Spleen (tissue), 11 donors: ENCODE measurements at regions not wholly inside any gene's neighbourhood (a gene's known extent, or its start where the extent isn't known, plus 50 kb on each side); places are given as distances from the start of the nearest gene placed in this dataset.
A peak's percentile ranks its signal among the peaks of the same experiment; 100 is the strongest.

ENCODE experiments used
- DNase-seq: peaks from one replicate; pipeline ENCODE4 v3.0.0-alpha.2; 2020
- H3K27ac ChIP-seq, 8 donors: fragments of 200-600 bp; sonication (generic) in 7 of 8; 1 replicate in 4 of 8; 2 replicates in 4 of 8; pipeline versions ENCODE4 v1.5.0 to v1.8.0; 2016 to 2021; ENCODE audit warnings: inconsistent platforms in 4 of 8, mild to moderate bottlenecking in 4 of 8, moderate library complexity in 1 of 8
- H3K27me3 ChIP-seq, 7 donors: fragments of 200-600 bp; sonication (generic) in 6 of 7; replicated peaks in 1 of 7; 1 replicate in 4 of 7; 2 replicates in 3 of 7; pipeline versions ENCODE4 v1.5.0 to v1.8.0; 2016 to 2021; ENCODE audit warnings: inconsistent platforms in 3 of 7, mild to moderate bottlenecking in 1 of 7
- H3K36me3 ChIP-seq, 6 donors: fragments of 200-600 bp; sonication (generic) in 5 of 6; 1 replicate in 4 of 6; 2 replicates in 2 of 6; pipeline versions ENCODE4 v1.5.0 to v1.8.0; 2016 to 2021; ENCODE audit warnings: inconsistent platforms in 2 of 6
- H3K4me1 ChIP-seq, 6 donors: fragments of 200-600 bp; sonication (generic) in 5 of 6; 1 replicate in 3 of 6; 2 replicates in 3 of 6; pipeline versions ENCODE4 v1.5.0 to v1.8.0; 2016 to 2021; ENCODE audit warnings: inconsistent platforms in 3 of 6
- H3K4me3 ChIP-seq, 8 donors: fragments of 200-600 bp; sonication (generic) in 7 of 8; 1 replicate in 4 of 8; 2 replicates in 4 of 8; pipeline versions ENCODE4 v1.5.0 to v1.8.0; 2016 to 2021; ENCODE audit warnings: inconsistent platforms in 4 of 8, mild to moderate bottlenecking in 4 of 8, moderate library complexity in 2 of 8
- H3K9me3 ChIP-seq, 8 donors: fragments of 200-600 bp; sonication (generic) in 7 of 8; 1 replicate in 4 of 8; 2 replicates in 4 of 8; pipeline versions ENCODE4 v1.5.0 to v1.8.0; 2016 to 2021; ENCODE audit warnings: inconsistent platforms in 4 of 8
- CTCF ChIP-seq, 11 experiments: fragments of 200-600 bp in 7 of 11; fragments of 450-650 bp in 4 of 11; sonication (generic) in 4 of 11; IDR thresholded peaks in 8 of 11; conservative IDR thresholded peaks in 3 of 11; 1 replicate in 7 of 11; 2 replicates in 4 of 11; pipeline versions ENCODE4 v1.4.0 to v1.8.0; 2016 to 2021; ENCODE audit warnings: antibody characterized with exemption in 11 of 11, inconsistent platforms in 4 of 11, mild to moderate bottlenecking in 1 of 11
- POLR2A ChIP-seq, 3 donors: fragments of 450-650 bp; IDR thresholded peaks; one replicate each; pipeline ENCODE4 v1.5.1; 2017; ENCODE audit warnings: antibody characterized with exemption in 3 of 3, mild to moderate bottlenecking in 1 of 3
- POLR2AphosphoS5 ChIP-seq, 3 donors: sonication (generic); formaldehyde crosslinking; IDR thresholded peaks; one replicate each; pipeline ENCODE4 v1.5.1; 2017; ENCODE audit warnings: antibody characterized with exemption in 3 of 3
- WGBS, 5 donors: extraction: QIAGEN DNeasy Blood & Tissue Kit in 3 of 5; methylation state at CpG; one replicate each; pipeline versions ENCODE4 v1.1.5 to v1.1.7; 2013 to 2018; 5-methylcytosine and 5-hydroxymethylcytosine counted together
- intact Hi-C: fragments of 100-400 bp; cut with DNase I; formaldehyde crosslinking; loops from one replicate; pipeline ENCODE4 v1.15.0; 2023; ENCODE audit warnings: low total_unique reads
- donor health status: healthy with polysubstance abuse.
- donor health status: DM: no; HTN: no; CAD: no; lungs with moderate emphysema.
- donor health status: DM: no; HTN: no; CAD: no.
- donor health status: Bipolar disorder and iron deficiency.
- donor health status: healthy.
- donor health status: DM: no; HTN: no; CAD: no.
- donor health status: DM: yes; HTN: yes; CAD: no.

- Histone ChIP-seq H3K4me1 (peaks cover 0 to 15% (median 3%) of the 10 kb centered on the region in 6 donors), H3K27ac (peak overlapping the region in 3 of 8 donors; percentile 2 to 32 (median 10)), H3K36me3 (no peaks in the 10 kb centered on the region), H3K9me3 (no peaks in the 10 kb centered on the region), H3K4me3 (no peak overlapping the region), H3K27me3 (peaks cover 0 to 18% (median 0%) of the 10 kb centered on the region in 7 donors)
- intact Hi-C loops, result no loop called here
- TF ChIP-seq POLR2AphosphoS5 (IDR thresholded peaks at IDR 0.05) (no peak), POLR2A (IDR thresholded peaks at IDR 0.05) (no peak), CTCF (IDR thresholded peaks at IDR 0.05 in 8 of 11, conservative IDR thresholded peaks at IDR 0.05 in 3 of 11) (no peak)
- DNase-seq, result no peak
- 45 to 69% (median 63%) methylated on average over 2 of the region's 2 CpGs for WGBS, 5 donors
Observed at GRCh38 chr2:217706513-217706912, 296.3 kb downstream of the TNS1 start.

GRCh38 chr2:217706095-217706494 lies 296.7 kb downstream of the TNS1 start:
- peaks cover 0 to 12% (median 2%) of the 10 kb centered on the region in 6 donors for H3K4me1 ChIP-seq
- DNase-seq, result no peak
- no peaks in the 10 kb centered on the region for H3K36me3 ChIP-seq
- no peak for TF ChIP-seq POLR2A (IDR thresholded peaks at IDR 0.05)
- no peak for TF ChIP-seq CTCF (IDR thresholded peaks at IDR 0.05 in 8 of 11, conservative IDR thresholded peaks at IDR 0.05 in 3 of 11)
- no peak for TF ChIP-seq POLR2AphosphoS5 (IDR thresholded peaks at IDR 0.05)
- H3K27me3 ChIP-seq, result peaks cover 0 to 14% (median 0%) of the 10 kb centered on the region in 7 donors
- H3K9me3 ChIP-seq, result no peaks in the 10 kb centered on the region
- 73 to 95% (median 85%) methylated on average over 1 of the region's 1 CpG for WGBS, 5 donors
- no peak overlapping the region for H3K27ac ChIP-seq
- intact Hi-C loops, result no loop called here
- no peak overlapping the region for H3K4me3 ChIP-seq

GRCh38 chr2:217705461-217705860 lies 297.3 kb downstream of the TNS1 start:
- WGBS, 5 donors, result 60 to 91% (median 63%) methylated on average over 3 of the region's 3 CpGs
- no peaks in the 10 kb centered on the region for H3K9me3 ChIP-seq
- H3K27ac ChIP-seq, result no peak overlapping the region
- peaks cover 0 to 7% (median 2%) of the 10 kb centered on the region in 6 donors for H3K4me1 ChIP-seq
- H3K36me3 ChIP-seq, result no peaks in the 10 kb centered on the region
- no peak overlapping the region for H3K4me3 ChIP-seq
- DNase-seq, result no peak
- H3K27me3 ChIP-seq, result peaks cover 0 to 14% (median 0%) of the 10 kb centered on the region in 7 donors
- no peak for TF ChIP-seq POLR2A (IDR thresholded peaks at IDR 0.05)
- TF ChIP-seq POLR2AphosphoS5 (IDR thresholded peaks at IDR 0.05), result no peak
- no peak for TF ChIP-seq CTCF (IDR thresholded peaks at IDR 0.05 in 8 of 11, conservative IDR thresholded peaks at IDR 0.05 in 3 of 11)
- intact Hi-C loops, result no loop called here

GRCh38 chr2:217703999-217704398 lies 298.8 kb downstream of the TNS1 start:
- intact Hi-C loops, result no loop called here
- TF ChIP-seq POLR2A (IDR thresholded peaks at IDR 0.05) (no peak), POLR2AphosphoS5 (IDR thresholded peaks at IDR 0.05) (no peak), CTCF (IDR thresholded peaks at IDR 0.05 in 8 of 11, conservative IDR thresholded peaks at IDR 0.05 in 3 of 11) (no peak)
- 74 to 96% (median 86%) methylated on average over 5 of the region's 5 CpGs for WGBS, 5 donors
- peaks cover 0 to 7% (median 0%) of the 10 kb centered on the region in 6 donors for H3K4me1 ChIP-seq
- H3K27ac ChIP-seq, result no peak overlapping the region
- H3K9me3 ChIP-seq, result no peaks in the 10 kb centered on the region
- no peak for DNase-seq
- H3K27me3 ChIP-seq, result peaks cover 0 to 14% (median 0%) of the 10 kb centered on the region in 7 donors
- H3K4me3 ChIP-seq, result no peak overlapping the region
- no peaks in the 10 kb centered on the region for H3K36me3 ChIP-seq
